ENCODE measurements at regions not wholly inside any gene's neighbourhood (a gene's known extent, or its start where the extent isn't known, plus 50 kb on each side); places are given as distances from the start of the nearest gene placed in this dataset.
A peak's percentile ranks its signal among the peaks of the same experiment; 100 is the strongest.

- Histone ChIP-seq H3K9ac (replicated peaks; ENCODE audit: extremely low read depth, insufficient read depth, low read length) (no peak overlapping the region), H3K4me1 (ENCODE audit: control insufficient read depth, extremely low read depth, insufficient read depth, low read length) (peaks cover 11% of the 10 kb centered on the region), H3K27ac (ENCODE audit: insufficient read depth, low read depth, low read length) (no peak overlapping the region), H3K4me2 (ENCODE audit: insufficient read depth, low read length) (peak overlapping the region; percentile 24), H3K9me3 (replicated peaks; ENCODE audit: control insufficient read depth, insufficient read depth, low read length) (no peaks in the 10 kb centered on the region), H3K9me1 (replicated peaks; ENCODE audit: control insufficient read depth, extremely low read depth, insufficient read depth, low read length) (no peaks in the 10 kb centered on the region), H3K4me3 (replicated peaks in 1 of 3; ENCODE audit: insufficient read depth in 1 of 3, low read depth in 1 of 3, low read length in 3 of 3) (no peak overlapping the region), H2AFZ (ENCODE audit: low read depth, low read length) (no peak overlapping the region), H4K20me1 (replicated peaks; ENCODE audit: control insufficient read depth, extremely low read depth, insufficient read depth, low read length) (no peaks in the 10 kb centered on the region), H3K79me2 (ENCODE audit: control insufficient read depth, insufficient read depth, low read length) (no peaks in the 10 kb centered on the region), H3K36me3 (ENCODE audit: control insufficient read depth in 2 of 2, extremely low read depth in 1 of 2, insufficient read depth in 2 of 2, low read length in 2 of 2) (no peaks in the 10 kb centered on the region), H3K27me3 (ENCODE audit: control insufficient read depth in 2 of 2, insufficient read depth in 2 of 2, low read length in 2 of 2) (no peaks in the 10 kb centered on the region)
- FAIRE-seq = peak; percentile 74
- CTCF ChIA-PET = no interaction called here
- POLR2A ChIA-PET = interaction anchor here (1.4 kb wide), 1 partner anchor 110 kb away, joined by 7 read pairs; the partner anchor contains the start of gene EFNB1
- TF ChIP-seq POLR2AphosphoS5 (IDR thresholded peaks at IDR 0.05; ENCODE audit: insufficient read depth, low read depth, low read length) = no peak
- no peak for TF ChIP-seq MYC (IDR thresholded peaks at IDR 0.05; ENCODE audit: low read depth, low read length)
- TF ChIP-seq EZH2 (IDR thresholded peaks at IDR 0.05; ENCODE audit: borderline replicate concordance, low read depth, low read length, severe bottlenecking) = no peak
- no peak for TF ChIP-seq POLR2A (IDR thresholded peaks at IDR 0.05; ENCODE audit: low read depth, low read length)
- no peak for TF ChIP-seq MAX (IDR thresholded peaks at IDR 0.05; ENCODE audit: insufficient read depth, insufficient read length)
- TF ChIP-seq FOS (IDR thresholded peaks at IDR 0.05; ENCODE audit: borderline replicate concordance, insufficient read depth, low read length) = no peak
- no peak for TF ChIP-seq GATA2 (IDR thresholded peaks at IDR 0.05; ENCODE audit: insufficient read depth, insufficient read length, low read depth, low read length)
- TF ChIP-seq JUN (IDR thresholded peaks at IDR 0.05; ENCODE audit: borderline replicate concordance, insufficient read depth, insufficient read length, low read depth) = no peak
- BruUV-seq (replicated peaks) = no TSS peak
- dilution Hi-C loops (cut with MboI; ENCODE audit: extremely low pct_ligation_motif_present, low sequenced_read_pairs) (no loop called here), intact Hi-C loops (cut with micrococcal nuclease) (no loop called here)
- DNase-seq (ENCODE audit: low read depth, low spot score) = peak; percentile 34
These were observed 109.6 kb downstream of the EFNB1 start for GRCh38 chrX:68938244-68939004.

All from endothelial cell of umbilical vein (primary cell).